Chondrocyte (in vitro differentiated cells): ENCODE measurements at regions not wholly inside any gene's neighbourhood (a gene's known extent, or its start where the extent isn't known, plus 50 kb on each side); places are given as distances from the start of the nearest gene placed in this dataset.

Experiments used
- DNase-seq: peaks from one replicate; pipeline ENCODE4 v3.0.0; 2021; ENCODE audit warnings: mixed read lengths, low spot score
- H3K27ac Mint-ChIP-seq: one replicate; pipeline ENCODE4 v1.8.0; 2021; ENCODE audit warnings: mild to moderate bottlenecking, moderate library complexity, mixed read lengths; ENCODE audit not compliant: unreplicated experiment
- H3K27me3 Mint-ChIP-seq: 2 replicates; pipeline ENCODE4 v1.8.0; 2021; ENCODE audit warnings: low read depth, mixed read lengths
- H3K36me3 Mint-ChIP-seq: 2 replicates; pipeline ENCODE4 v1.8.0; 2021; ENCODE audit warnings: low read depth, mixed read lengths
- H3K4me1 Mint-ChIP-seq: 2 replicates; pipeline ENCODE4 v1.8.0; 2021; ENCODE audit warnings: low read depth, mild to moderate bottlenecking, mixed read lengths
- H3K4me3 Mint-ChIP-seq: one replicate; pipeline ENCODE4 v1.8.0; 2021; ENCODE audit warnings: mild to moderate bottlenecking, moderate library complexity, mixed read lengths; ENCODE audit not compliant: unreplicated experiment
- H3K9me3 Mint-ChIP-seq: 2 replicates; pipeline ENCODE4 v1.8.0; 2021; ENCODE audit warnings: low read depth, mixed read lengths
- TF ChIP-seq, protein P1 (sequence below): fragments of 200-600 bp; sonication (generic); IDR thresholded peaks from 2 replicates; pipeline ENCODE4 v1.5.0; 2021; ENCODE audit warnings: antibody characterized with exemption, mild to moderate bottlenecking, moderate library complexity

DNA sequence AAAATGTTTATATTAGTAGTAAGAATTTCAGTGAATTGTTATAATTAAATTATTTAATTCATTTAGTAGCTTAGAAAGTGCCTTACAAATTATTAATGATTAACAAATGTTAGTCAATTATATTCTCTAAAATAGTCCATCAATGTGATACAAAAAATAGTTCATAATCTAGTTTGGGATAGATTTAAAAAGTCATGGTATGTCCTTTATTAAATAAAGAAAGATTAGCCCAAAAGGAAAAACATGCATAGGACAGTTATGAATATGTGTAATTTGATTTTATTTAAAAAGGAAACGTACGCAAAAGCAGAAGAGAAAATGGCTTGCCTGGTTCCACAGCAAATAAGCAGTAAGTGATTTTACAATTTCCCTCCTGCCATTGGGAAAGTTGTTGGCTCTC lies 768.5 kb downstream of the TRIB2 start:
- Mint-ChIP-seq H3K9me3 (no peaks in the 10 kb centered on the region), H3K4me3 (no peak overlapping the region), H3K4me1 (no peaks in the 10 kb centered on the region), H3K36me3 (no peaks in the 10 kb centered on the region), H3K27ac (no peak overlapping the region), H3K27me3 (no peaks in the 10 kb centered on the region)
- no peak for DNase-seq
- TF ChIP-seq, protein P1, sequence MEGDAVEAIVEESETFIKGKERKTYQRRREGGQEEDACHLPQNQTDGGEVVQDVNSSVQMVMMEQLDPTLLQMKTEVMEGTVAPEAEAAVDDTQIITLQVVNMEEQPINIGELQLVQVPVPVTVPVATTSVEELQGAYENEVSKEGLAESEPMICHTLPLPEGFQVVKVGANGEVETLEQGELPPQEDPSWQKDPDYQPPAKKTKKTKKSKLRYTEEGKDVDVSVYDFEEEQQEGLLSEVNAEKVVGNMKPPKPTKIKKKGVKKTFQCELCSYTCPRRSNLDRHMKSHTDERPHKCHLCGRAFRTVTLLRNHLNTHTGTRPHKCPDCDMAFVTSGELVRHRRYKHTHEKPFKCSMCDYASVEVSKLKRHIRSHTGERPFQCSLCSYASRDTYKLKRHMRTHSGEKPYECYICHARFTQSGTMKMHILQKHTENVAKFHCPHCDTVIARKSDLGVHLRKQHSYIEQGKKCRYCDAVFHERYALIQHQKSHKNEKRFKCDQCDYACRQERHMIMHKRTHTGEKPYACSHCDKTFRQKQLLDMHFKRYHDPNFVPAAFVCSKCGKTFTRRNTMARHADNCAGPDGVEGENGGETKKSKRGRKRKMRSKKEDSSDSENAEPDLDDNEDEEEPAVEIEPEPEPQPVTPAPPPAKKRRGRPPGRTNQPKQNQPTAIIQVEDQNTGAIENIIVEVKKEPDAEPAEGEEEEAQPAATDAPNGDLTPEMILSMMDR = no peak

DNA sequence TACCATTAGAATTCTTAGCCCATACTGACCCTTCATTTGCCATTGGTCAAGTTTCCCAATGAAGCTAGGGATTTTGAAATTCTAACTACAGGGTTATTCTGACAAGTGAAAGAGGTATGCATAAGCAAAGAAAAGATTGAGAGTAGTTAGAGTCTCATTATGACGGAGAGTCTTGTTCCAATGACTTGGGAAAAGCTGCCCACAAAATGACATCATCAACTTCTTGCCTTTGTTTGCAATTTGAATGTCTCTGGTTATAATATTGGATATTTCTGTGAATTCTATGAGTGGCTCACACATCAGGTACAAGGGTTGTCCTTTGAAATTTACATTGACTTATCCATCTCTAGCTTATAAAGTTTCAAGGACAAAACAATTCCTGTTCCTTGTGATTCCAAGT lies 772.2 kb downstream of the TRIB2 start:
- TF ChIP-seq, protein P1 = no peak
- Mint-ChIP-seq H3K36me3 (no peaks in the 10 kb centered on the region), H3K27me3 (peaks cover 2% of the 10 kb centered on the region), H3K4me1 (no peaks in the 10 kb centered on the region), H3K4me3 (no peak overlapping the region), H3K27ac (no peak overlapping the region), H3K9me3 (no peaks in the 10 kb centered on the region)
- DNase-seq = no peak

DNA sequence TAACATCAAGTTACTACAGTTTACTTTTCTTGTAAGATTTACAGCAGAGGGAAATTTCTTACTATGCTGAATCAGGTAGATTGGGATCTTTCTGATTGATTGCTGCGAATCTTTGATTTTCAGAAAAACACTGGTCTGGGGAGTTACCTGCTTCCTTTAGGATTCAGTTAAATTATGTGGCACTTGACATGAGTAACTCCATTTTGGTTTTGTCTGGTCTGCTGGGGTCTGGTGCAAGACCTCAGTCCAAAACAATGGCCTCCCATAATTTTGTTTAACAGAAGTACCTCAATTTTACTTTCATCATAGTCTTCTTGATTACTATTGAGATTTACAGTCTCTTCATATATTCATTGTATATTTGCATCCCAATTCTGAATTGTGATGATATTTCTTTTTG lies 775.5 kb downstream of the TRIB2 start:
- no peaks in the 10 kb centered on the region for H3K4me1 Mint-ChIP-seq
- H3K27me3 Mint-ChIP-seq = peaks cover 2% of the 10 kb centered on the region
- H3K27ac Mint-ChIP-seq = no peak overlapping the region
- TF ChIP-seq, protein P1 = no peak
- H3K4me3 Mint-ChIP-seq = no peak overlapping the region
- H3K9me3 Mint-ChIP-seq = no peaks in the 10 kb centered on the region
- no peaks in the 10 kb centered on the region for H3K36me3 Mint-ChIP-seq
- DNase-seq = no peak

DNA sequence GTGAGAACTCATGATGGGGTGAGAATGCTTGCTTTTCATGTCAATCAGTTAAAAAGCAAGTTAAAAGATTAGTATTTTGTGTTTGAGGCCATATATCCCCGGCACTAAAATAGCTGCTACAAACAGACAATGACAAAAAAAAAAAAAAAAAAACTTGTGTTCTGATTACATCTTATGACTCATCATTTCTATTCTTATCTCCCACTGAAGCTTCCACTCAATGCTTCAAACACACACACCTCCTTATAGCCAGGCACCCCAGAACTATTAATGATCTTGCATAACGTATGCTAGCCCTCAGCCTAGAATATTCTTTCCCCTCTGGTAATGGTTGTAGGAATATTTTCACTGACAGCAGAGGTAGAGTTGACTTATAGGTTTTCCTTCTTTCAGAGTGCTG lies 778.3 kb downstream of the TRIB2 start:
- Mint-ChIP-seq H3K36me3 (no peaks in the 10 kb centered on the region), H3K4me1 (no peaks in the 10 kb centered on the region), H3K27ac (no peak overlapping the region), H3K4me3 (no peak overlapping the region), H3K27me3 (peaks cover 3% of the 10 kb centered on the region), H3K9me3 (no peaks in the 10 kb centered on the region)
- TF ChIP-seq, protein P1 = no peak
- DNase-seq = no peak

DNA sequence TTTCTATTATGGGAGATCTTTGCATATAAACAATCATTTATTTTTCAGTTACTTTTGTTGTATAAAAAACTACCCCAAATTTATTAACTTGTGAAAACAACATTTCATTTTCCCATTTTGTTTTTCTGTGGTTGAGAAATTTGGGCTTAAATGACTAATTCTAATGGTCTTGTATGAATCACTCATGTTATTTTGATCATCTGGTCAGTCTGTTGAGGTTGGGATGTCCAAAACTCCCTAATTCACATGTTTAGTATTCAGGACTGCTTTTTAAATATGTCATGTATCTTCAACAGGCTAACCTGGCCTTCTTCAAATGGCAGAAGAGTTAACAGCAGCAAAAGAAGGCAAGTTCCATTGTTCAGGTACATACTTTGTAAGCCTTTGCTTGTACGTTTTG lies 788.1 kb downstream of the TRIB2 start:
- no peaks in the 10 kb centered on the region for H3K36me3 Mint-ChIP-seq
- H3K4me3 Mint-ChIP-seq = no peak overlapping the region
- H3K27me3 Mint-ChIP-seq = peaks cover 5% of the 10 kb centered on the region
- H3K4me1 Mint-ChIP-seq = no peaks in the 10 kb centered on the region
- no peak overlapping the region for H3K27ac Mint-ChIP-seq
- no peaks in the 10 kb centered on the region for H3K9me3 Mint-ChIP-seq
- no peak for DNase-seq
- TF ChIP-seq, protein P1 = no peak
